Mammary epithelial cell (primary cell): ENCODE measurements at regions not wholly inside any gene's neighbourhood (a gene's known extent, or its start where the extent isn't known, plus 50 kb on each side); places are given as distances from the start of the nearest gene placed in this dataset.
"Not testable (repeated sequence)": the region's sequence is repeated elsewhere in the genome, so short reads cannot be mapped to it uniquely, and the experiment has no call there.

Experiments
- EZH2 ChIP-seq: IDR thresholded peaks from 2 replicates; pipeline ENCODE4 v1.6.1; 2012; ENCODE audit warnings: low read length, inconsistent platforms, borderline replicate concordance
- TF ChIP-seq, protein P1 (sequence below), 2 donors: IDR thresholded peaks in 1 of 2; conservative IDR thresholded peaks in 1 of 2; 2 replicates each; pipeline ENCODE4 v1.5.1; 2011 to 2012; ENCODE audit warnings: inconsistent platforms in 2 of 2, low read length in 2 of 2, mild to moderate bottlenecking in 2 of 2, control low read depth in 1 of 2, low read depth in 1 of 2; ENCODE audit not compliant: insufficient read depth in 1 of 2; ENCODE audit errors: extremely low read depth in 1 of 2

DNA sequence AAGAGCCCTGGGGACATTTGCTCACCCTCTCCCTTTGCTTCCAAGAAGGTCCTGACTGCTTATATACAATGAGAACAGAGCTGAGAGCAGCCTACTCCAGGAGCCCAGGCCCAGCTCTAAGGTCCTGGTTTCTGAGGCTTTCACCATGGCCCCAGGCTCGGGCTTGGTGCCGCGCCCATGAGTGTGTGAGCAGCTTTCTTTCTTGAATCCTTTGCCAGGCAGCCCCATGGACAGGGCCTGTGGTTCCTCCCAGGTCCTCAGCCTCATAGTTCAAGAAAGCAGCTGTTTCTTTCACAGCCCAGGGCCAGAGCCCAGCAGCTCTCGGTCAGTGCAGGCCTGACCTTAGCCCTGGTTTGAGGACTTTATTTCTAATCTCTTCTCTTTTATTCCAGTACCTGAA is 1197.2 kb downstream of the RPIA start:
- TF ChIP-seq, protein P1, sequence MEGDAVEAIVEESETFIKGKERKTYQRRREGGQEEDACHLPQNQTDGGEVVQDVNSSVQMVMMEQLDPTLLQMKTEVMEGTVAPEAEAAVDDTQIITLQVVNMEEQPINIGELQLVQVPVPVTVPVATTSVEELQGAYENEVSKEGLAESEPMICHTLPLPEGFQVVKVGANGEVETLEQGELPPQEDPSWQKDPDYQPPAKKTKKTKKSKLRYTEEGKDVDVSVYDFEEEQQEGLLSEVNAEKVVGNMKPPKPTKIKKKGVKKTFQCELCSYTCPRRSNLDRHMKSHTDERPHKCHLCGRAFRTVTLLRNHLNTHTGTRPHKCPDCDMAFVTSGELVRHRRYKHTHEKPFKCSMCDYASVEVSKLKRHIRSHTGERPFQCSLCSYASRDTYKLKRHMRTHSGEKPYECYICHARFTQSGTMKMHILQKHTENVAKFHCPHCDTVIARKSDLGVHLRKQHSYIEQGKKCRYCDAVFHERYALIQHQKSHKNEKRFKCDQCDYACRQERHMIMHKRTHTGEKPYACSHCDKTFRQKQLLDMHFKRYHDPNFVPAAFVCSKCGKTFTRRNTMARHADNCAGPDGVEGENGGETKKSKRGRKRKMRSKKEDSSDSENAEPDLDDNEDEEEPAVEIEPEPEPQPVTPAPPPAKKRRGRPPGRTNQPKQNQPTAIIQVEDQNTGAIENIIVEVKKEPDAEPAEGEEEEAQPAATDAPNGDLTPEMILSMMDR (conservative IDR thresholded peaks at IDR 0.05 in 1 of 2, IDR thresholded peaks at IDR 0.05 in 1 of 2; ENCODE audit: extremely low read depth in 1 of 2, insufficient read depth in 1 of 2, low read depth in 1 of 2, low read length in 2 of 2), result not testable (repeated sequence)
- TF ChIP-seq EZH2, result not testable (repeated sequence)
